ENCODE measurements at regions not wholly inside any gene's neighbourhood (a gene's known extent, or its start where the extent isn't known, plus 50 kb on each side); places are given as distances from the start of the nearest gene placed in this dataset.

DNA sequence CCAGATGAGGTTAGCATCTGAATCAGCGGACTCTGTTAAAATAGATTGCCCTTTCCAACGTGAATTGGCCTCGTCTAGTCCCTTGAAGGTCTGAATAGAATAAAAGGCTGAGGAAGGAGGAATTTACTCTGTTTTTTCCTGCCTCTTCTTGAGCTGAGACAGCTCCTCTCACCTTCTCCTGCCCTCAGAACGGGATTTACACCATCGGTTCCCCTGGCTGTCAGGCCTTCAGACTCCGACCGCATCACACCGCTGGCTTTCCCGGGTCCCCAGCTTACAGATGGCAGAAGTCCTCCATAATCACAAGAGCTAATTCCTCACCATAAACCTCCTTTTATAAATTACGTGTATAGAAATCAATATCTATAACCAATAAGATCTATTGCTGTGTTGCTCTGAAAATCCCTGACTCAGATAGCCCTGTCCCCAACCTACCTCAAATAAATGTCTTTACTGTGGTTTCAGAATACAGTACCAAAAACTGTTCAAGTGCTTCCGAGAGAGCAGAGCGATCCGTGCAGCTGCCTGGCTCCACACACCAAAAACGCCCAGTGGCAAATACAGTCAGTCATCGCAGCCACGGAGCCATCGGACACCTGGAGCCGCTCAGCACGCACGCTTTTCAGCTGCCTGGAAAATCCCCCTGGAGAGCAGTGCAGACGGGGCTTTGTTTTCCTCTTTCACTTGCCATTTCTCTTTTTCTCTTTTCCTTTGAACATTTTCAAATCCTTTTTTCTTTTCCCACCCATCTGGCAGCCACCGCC is 196.9 kb downstream of the NRP2 start:
- no peak for TF ChIP-seq CTCF (IDR thresholded peaks at IDR 0.05)
- no peak for TF ChIP-seq POLR2A (IDR thresholded peaks at IDR 0.05)

All from transverse colon (tissue), 3 donors.